ENCODE measurements at regions not wholly inside any gene's neighbourhood (a gene's known extent, or its start where the extent isn't known, plus 50 kb on each side); places are given as distances from the start of the nearest gene placed in this dataset.
"Not testable (repeated sequence)": the region's sequence is repeated elsewhere in the genome, so short reads cannot be mapped to it uniquely, and the experiment has no call there.

- DNase-seq = no peak
These were observed 93.2 kb upstream of the IL15 start for GRCh38 chr4:141543176-141543575.

DNA sequence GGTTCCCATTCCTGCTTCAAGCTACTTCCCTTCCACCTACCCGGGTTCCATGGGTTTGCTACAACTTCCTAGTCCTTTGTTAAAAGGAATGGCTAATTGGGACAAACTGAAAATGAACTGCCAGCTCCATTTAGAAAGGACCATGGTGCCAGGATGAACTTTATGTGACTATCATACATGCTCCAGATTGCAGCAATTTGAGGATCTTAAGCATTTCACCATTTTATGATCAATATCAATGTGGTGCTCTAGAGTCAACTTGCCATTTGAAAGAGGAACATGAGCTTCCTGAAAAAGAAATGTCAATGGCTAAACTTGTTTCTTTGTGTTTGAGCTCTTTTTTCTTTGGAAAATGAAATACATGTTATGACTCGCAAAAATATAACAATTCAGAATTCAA lies 92.7 kb upstream of the IL15 start:
- DNase-seq = no peak

- no peak for DNase-seq
These were observed 87.6 kb upstream of the IL15 start for GRCh38 chr4:141548791-141549190.

- DNase-seq = no peak
These were observed 76.3 kb upstream of the IL15 start for GRCh38 chr4:141560056-141560455.

- DNase-seq = no peak
These were observed 73.7 kb upstream of the IL15 start for GRCh38 chr4:141562649-141563048.

DNA sequence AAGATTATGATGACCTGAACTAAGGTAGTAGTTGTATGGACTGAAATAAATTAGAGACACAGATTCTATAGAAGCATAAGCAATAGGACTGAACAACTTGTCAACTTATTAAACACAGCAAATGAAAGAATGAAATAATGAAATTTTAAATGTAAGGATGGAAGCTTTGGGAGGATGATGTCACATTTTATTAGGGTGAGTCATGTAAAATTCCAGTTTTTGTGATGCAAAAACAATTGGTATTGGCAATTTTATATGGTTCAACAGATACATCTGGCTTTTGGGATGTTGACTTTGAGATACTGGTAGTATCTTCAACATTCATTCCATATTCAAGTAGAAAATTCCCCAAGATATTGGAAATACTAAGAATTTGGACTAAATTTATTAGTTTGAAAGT lies 72.7 kb upstream of the IL15 start:
- DNase-seq = no peak

- not testable (repeated sequence) for DNase-seq
These were observed 71.4 kb upstream of the IL15 start for GRCh38 chr4:141564961-141565360.

- no peak for DNase-seq
These were observed 70.8 kb upstream of the IL15 start for GRCh38 chr4:141565379-141566089.

- no peak for DNase-seq
These were observed 69.0 kb upstream of the IL15 start for GRCh38 chr4:141567326-141567915.

DNA sequence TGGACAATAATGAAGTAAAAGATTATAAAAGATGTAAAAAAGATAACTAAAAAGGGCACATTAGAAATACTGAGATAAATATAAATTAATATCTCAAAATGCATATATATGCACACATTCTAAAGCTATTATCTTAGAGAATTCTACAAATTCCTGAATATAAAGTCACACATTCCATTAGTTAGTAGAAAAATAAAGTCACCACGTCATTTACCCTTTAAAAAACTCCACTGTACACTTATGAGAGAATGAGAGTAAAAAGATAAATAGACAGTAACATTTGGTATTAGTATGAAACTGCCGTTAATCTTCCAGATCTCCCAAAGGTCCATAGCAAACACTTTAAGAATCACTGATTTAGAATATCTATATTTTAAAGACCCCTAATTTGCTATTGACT lies 67.2 kb upstream of the IL15 start:
- DNase-seq = no peak

- no peak for DNase-seq
These were observed 66.1 kb upstream of the IL15 start for GRCh38 chr4:141570290-141570689.

DNA sequence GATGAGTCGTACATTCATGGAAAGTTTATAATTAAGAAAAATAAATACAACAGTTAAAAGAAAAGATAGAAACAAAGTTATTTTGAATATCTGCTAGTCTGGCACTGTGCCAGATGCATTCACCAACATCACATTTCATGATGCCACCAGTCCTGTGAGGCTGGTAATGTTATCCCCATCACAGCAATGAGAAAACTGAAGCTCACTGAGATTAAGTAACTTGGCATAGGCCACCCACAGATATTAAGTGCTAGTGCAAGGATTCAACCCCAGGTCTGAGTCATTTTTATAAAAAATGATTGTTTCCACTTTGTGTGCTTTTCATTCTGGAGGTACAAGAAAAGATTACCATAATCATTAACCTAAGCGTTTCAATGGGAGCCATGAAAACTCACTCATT lies 65.0 kb upstream of the IL15 start:
- no peak for DNase-seq

GRCh38 chr4:141571793-141572192 lies 64.6 kb upstream of the IL15 start:
- no peak for DNase-seq

DNA sequence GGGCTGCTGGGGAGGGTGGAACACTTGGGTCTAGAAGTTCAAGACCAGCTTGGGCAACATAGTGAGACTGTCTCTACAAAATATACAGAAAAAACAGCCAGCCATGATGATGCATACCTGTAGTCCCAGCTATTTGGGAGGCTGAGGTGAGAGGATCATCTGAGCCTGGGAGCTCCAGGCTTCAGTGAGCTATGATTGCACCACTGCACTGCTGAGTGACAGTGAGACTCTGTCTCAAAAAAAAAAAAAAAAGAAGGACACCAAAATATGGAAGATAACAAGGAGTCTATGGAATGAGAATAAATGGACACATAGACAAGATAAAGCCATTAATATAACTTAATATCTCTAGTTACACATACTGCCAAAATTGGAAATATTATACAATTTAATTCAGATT lies 62.7 kb upstream of the IL15 start:
- no peak for DNase-seq

DNA sequence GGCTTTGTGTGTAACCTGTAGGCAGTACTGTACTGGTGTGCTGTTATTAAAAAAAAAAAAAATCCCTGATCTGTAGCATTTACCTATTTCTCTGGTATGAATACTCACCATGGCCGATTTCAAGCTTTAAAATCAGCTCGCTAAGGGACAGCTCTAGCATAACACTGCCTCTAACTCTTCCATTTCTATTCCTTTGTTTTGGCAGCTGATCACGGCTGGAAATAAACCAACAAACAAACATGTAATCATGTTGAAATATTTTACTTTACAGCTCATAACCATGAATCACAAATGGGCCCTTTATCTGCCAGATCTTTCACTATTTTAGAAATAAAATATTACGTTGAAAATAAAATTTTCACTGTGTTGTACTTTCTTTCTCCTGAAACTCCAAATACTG lies 60.5 kb upstream of the IL15 start:
- DNase-seq = no peak

- no peak for DNase-seq
These were observed 59.7 kb upstream of the IL15 start for GRCh38 chr4:141576585-141577110.

DNA sequence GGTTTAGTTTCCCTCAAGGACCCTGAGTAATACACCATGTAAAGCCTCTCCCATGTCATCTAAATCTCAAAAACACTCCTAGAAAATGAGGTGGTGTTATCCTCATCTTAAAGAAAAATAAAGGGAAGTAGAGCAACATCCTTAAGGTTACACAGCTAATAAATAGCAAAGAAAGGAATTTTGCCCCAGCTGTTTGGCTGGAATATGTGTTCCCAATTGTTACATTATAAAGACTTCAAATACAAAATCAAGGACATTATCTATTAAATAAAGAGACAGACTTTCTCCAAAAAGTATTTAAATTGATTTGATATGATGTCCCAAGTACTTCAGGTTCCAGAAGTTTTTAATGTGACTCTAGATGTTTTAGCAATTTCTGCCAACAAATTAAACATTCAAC lies 57.9 kb upstream of the IL15 start:
- no peak for DNase-seq

DNA sequence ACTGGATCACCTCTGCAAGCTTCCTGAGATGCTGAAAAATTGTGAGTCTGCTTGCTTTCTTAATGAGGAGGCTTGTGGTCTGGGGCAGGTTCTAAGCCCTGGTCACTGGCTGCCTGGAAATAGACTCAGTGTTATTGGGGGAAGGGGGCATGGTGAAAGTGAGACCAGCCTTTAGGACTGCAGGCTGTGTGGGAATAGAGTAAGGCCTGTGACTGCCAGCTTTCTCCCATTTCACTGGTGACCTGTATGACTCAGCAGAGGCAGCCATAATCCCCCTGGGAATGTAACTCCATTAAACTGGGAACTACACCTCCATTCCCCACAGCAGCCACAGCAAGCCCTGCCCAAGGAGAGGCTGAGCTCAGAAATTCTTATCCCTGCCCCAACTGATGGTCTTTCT lies 55.9 kb upstream of the IL15 start:
- no peak for DNase-seq

All from SHP77 treated with DMSO at 0.1 percent for 48 hours (cell line).